Dendritic cell treated with granulocyte-macrophage colony-stimulating factor and Interleukin-4, amounts not matched to agents 40 ng/mL and 50 ng/mL, for 4 days (primary cell): ENCODE measurements at regions not wholly inside any gene's neighbourhood (a gene's known extent, or its start where the extent isn't known, plus 50 kb on each side); places are given as distances from the start of the nearest gene placed in this dataset.

Experiments used
- H3K27ac Mint-ChIP-seq: one replicate; pipeline ENCODE4 v1.8.0; 2022; ENCODE audit warnings: mild to moderate bottlenecking, mixed read lengths
- H3K27me3 Mint-ChIP-seq: one replicate; pipeline ENCODE4 v1.8.0; 2022; ENCODE audit warnings: mild to moderate bottlenecking, mixed read lengths
- H3K36me3 Mint-ChIP-seq: one replicate; pipeline ENCODE4 v1.8.0; 2022; ENCODE audit warnings: low read depth, mixed read lengths
- H3K4me1 Mint-ChIP-seq: one replicate; pipeline ENCODE4 v1.8.0; 2022; ENCODE audit warnings: low read depth, mixed read lengths
- H3K4me3 Mint-ChIP-seq: one replicate; pipeline ENCODE4 v1.8.0; 2022; ENCODE audit warnings: mild to moderate bottlenecking, moderate library complexity, mixed read lengths
- H3K9me3 Mint-ChIP-seq: one replicate; pipeline ENCODE4 v1.8.0; 2022; ENCODE audit warnings: mixed read lengths
- intact Hi-C: fragments of 100-400 bp; cut with micrococcal nuclease; formaldehyde crosslinking; loops from one replicate; pipeline ENCODE4 v1.15.0; 2022

DNA sequence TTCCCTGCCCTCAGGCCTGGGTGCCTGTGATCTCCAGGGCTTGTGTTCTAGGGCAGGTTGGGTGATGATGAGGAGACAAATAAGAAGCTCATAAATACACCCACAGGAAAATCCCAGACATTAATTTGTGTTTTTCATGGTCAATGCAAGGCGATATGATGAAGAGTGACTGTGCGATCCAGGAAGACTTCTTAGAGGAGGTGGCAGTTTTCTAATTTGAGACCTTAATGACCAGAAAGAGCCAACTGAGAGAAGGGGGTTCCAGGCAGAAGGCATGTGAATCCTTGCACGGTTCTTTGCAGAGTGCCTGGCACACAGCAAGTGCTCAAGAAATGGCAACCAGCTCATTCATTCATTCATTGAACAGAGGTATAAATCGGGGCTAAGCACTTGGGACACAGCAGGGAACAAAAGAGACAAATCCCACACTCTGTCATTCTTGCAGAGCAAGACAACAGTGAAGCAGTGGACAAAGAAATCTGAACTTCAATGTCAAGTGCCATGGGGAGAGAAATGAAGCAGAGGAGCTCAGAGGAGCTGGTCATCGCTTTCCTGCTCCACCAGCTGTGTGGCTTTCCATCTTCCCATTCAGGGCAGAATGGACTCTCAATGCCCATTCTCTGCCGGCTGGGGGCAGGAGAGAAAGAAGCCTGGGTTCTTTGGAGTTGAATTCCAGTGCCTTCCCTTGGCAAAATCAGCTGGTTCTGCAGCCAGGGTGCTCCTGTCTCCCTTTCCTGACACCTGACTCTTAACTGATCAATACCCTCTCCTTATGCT, 128.3 kb downstream of the AACS start:
- H3K9me3 Mint-ChIP-seq = no peaks in the 10 kb centered on the region

DNA sequence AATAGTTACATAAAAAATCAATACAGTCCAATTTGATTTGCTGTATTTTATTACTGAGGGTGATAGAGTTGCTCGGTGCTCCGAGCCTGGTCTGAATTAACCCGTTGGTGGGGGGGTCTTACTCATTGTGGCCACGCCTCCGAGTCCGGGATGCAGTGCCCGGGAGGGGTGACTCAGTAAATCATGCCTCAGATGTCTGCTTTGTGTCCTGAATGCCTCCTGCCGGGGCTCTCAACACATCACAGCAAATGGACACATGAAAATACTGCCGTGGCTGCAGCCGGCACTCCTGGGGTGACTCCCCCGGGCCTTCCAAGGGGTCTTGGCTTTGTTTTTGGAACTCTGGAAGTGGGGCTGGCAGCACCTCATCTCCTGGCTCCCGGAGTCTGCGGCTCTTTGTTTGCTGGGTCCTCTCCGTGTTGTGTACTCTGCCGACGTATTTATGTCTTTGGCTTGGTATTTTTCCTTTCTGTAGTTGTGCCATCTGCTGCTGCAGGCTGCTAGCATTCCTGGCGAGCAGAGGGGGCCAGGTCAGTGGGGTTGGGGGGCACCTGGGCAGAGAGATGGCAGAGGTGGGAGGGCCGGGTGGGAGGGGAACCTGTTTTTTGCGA, 129.0 kb downstream of the AACS start:
- H3K27ac Mint-ChIP-seq = no peak overlapping the region
- no peaks in the 10 kb centered on the region for H3K4me1 Mint-ChIP-seq
- intact Hi-C loops = no loop called here
- H3K4me3 Mint-ChIP-seq = no peak overlapping the region
- H3K9me3 Mint-ChIP-seq = no peaks in the 10 kb centered on the region
- peaks cover 61% of the 10 kb centered on the region for H3K27me3 Mint-ChIP-seq
- no peaks in the 10 kb centered on the region for H3K36me3 Mint-ChIP-seq

More for the DNA sequence above, 128.3 kb downstream of the AACS start:
- intact Hi-C loops = no loop called here
- no peaks in the 10 kb centered on the region for H3K4me1 Mint-ChIP-seq
- H3K36me3 Mint-ChIP-seq = no peaks in the 10 kb centered on the region
- H3K27ac Mint-ChIP-seq = no peak overlapping the region
- H3K4me3 Mint-ChIP-seq = no peak overlapping the region
- H3K27me3 Mint-ChIP-seq = peaks cover 64% of the 10 kb centered on the region

DNA sequence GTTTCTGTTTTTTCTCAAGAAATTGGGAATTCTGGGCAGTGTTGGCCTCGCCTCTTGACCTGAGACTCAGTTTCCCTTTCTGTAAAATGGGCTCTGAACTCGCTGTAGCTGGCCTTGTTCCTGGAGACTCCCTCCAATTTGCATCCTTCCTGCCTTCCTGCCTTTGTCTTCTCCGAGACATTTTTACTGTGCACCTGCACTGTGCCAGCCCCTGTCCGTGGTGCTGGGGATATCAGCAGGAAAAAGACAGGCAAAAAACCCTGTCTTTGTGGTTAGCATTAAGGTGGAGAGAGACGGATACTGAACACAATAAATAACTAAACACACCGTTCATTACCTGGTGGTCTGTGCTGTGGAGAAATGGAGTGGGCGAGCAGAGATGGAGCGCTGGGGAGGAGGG, 129.8 kb downstream of the AACS start:
- no peaks in the 10 kb centered on the region for H3K9me3 Mint-ChIP-seq
- intact Hi-C loops = no loop called here
- H3K27me3 Mint-ChIP-seq = peaks cover 55% of the 10 kb centered on the region
- H3K4me1 Mint-ChIP-seq = no peaks in the 10 kb centered on the region
- no peaks in the 10 kb centered on the region for H3K36me3 Mint-ChIP-seq
- no peak overlapping the region for H3K4me3 Mint-ChIP-seq
- H3K27ac Mint-ChIP-seq = no peak overlapping the region

DNA sequence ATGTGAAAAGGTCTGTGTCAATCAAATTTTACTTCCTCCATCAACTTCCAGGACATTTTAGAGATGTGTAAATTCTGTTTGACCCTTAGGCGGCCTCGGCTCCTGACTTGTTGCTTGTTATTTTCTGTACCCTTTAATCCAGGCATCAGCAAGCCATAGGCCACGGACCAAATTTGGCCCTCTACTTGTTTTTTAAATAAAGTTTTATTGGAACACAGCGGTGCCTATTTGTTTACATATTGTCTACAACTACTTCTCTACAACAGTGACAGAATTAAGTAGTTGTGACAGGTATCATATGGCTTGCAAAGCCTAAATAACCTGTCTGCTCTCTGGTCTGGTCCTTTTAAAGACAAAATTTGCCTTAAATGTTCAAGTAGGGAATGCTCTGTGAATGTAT, 132.1 kb downstream of the AACS start:
- H3K4me1 Mint-ChIP-seq = peaks cover 5% of the 10 kb centered on the region
- H3K36me3 Mint-ChIP-seq = no peaks in the 10 kb centered on the region
- peaks cover 17% of the 10 kb centered on the region for H3K9me3 Mint-ChIP-seq
- no peak overlapping the region for H3K4me3 Mint-ChIP-seq
- no peak overlapping the region for H3K27ac Mint-ChIP-seq
- peaks cover 48% of the 10 kb centered on the region for H3K27me3 Mint-ChIP-seq
- intact Hi-C loops = no loop called here

DNA sequence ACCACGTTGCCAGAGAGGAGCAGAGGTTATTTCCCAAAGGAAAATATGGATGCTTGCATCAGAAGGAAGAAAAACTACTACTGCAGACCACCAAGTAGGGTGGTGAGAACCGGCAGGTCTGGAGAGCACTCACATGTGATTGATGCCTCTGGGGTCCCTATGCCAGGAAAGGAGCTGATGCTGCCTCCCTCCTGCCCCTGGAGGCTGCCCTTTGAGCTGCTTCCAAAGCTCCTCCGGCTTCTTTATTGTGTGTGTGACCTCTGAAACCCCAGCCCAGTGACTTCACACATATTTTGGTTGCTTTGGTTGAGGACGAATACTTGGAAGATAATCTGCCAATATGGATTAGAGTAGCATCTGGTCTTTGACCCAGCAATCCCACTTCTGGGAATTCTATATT, 133.4 kb downstream of the AACS start:
- Mint-ChIP-seq H3K27me3 (peaks cover 39% of the 10 kb centered on the region), H3K4me1 (peaks cover 10% of the 10 kb centered on the region), H3K4me3 (no peak overlapping the region), H3K36me3 (no peaks in the 10 kb centered on the region), H3K27ac (no peak overlapping the region), H3K9me3 (peaks cover 26% of the 10 kb centered on the region)
- intact Hi-C loops = no loop called here

DNA sequence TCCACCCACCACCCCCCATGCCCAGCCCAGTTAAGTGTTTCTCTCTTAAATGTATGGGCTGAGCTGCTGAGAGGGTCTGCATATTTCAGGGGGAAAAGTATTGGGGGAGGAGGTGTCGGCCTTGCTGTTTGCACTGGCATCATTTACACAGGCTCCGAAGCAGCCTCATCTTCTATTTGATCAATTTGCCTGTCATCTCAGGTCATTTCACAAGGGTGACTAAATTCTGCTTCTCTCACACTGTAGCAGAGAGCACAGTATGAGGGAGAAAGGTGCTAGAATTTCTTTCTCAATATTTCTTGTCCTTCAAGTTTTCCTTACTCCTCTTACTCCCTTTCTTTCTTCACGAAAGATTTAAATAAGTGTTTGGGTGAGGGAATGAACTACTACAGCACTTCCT, 135.9 kb downstream of the AACS start:
- Mint-ChIP-seq H3K27me3 (peaks cover 28% of the 10 kb centered on the region), H3K36me3 (no peaks in the 10 kb centered on the region), H3K9me3 (peaks cover 26% of the 10 kb centered on the region), H3K4me1 (peaks cover 10% of the 10 kb centered on the region), H3K27ac (no peak overlapping the region), H3K4me3 (no peak overlapping the region)
- intact Hi-C loops = no loop called here

DNA sequence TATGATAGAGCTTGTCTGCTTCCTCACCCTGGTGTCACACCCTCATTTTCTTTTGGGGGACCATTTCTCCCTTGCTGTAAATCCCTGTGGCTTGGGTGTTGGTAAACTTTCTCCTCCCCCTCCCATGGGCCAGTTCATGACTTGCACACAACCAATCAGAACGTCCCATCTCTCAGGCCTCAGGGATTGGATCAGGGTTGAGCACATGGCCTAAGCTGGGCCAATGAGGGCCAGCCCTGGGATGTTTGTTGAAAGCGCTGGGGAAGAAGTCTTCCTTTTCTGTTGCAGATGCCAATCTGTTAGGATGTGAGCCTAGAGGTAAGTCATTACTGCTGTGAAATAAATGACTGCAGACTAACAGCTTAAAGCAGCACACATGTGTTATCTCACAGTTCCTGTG, 136.7 kb downstream of the AACS start:
- intact Hi-C loops = no loop called here
- peaks cover 26% of the 10 kb centered on the region for H3K9me3 Mint-ChIP-seq
- H3K4me1 Mint-ChIP-seq = peaks cover 10% of the 10 kb centered on the region
- no peak overlapping the region for H3K4me3 Mint-ChIP-seq
- H3K27me3 Mint-ChIP-seq = peaks cover 29% of the 10 kb centered on the region
- no peaks in the 10 kb centered on the region for H3K36me3 Mint-ChIP-seq
- no peak overlapping the region for H3K27ac Mint-ChIP-seq

DNA sequence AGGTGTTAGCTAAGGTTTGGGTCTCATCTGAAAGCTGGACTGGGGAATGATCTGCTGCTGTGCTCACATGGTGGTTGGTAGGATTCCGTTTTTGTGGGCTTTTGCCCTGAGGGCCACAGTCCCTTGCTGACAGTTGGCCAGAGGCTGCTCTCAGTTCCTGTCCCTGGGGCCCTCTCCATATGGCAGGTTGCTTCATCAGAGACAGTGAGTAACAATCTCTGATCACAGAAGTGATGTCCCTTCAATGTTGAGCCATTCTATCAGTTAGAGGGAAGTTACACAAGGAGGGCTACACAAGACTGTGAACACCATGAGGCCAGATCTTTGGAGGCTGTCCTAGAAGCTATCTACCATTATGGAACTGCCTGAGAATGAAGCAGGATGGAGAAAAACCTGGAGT, 137.2 kb downstream of the AACS start:
- H3K27me3 Mint-ChIP-seq = peaks cover 28% of the 10 kb centered on the region
- peaks cover 26% of the 10 kb centered on the region for H3K9me3 Mint-ChIP-seq
- H3K36me3 Mint-ChIP-seq = no peaks in the 10 kb centered on the region
- peaks cover 10% of the 10 kb centered on the region for H3K4me1 Mint-ChIP-seq
- intact Hi-C loops = no loop called here
- no peak overlapping the region for H3K4me3 Mint-ChIP-seq
- H3K27ac Mint-ChIP-seq = no peak overlapping the region

DNA sequence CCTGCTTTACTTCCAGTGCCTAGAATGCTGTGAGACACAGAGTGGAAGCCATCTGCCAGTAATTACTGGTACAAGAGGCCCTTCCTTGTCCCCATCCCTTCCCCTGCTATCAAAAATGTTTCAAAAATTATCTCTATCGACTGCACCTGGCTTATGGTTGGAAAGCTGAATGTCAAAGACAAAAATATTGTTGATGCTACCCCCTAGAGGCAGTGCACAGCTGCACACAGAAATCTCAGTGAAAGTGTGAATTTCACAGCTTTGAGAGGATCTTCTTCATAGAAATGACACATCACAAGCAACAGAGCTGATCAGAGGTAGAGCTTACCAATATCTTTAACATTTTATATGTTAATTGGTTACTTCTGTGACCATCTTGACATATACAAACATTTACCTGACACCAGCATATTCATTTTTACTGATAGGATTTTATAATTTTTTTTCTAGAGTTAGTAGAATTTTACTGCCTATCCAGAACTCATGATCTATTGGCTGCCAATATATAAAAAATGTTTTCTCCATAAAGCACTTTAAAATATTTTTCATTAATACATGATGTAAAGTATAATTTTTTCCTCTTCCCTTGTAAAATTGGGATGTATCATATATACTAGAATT, 138.0 kb downstream of the AACS start:
- Mint-ChIP-seq H3K27me3 (peaks cover 30% of the 10 kb centered on the region), H3K9me3 (peaks cover 26% of the 10 kb centered on the region), H3K4me1 (peaks cover 10% of the 10 kb centered on the region), H3K27ac (no peak overlapping the region), H3K4me3 (no peak overlapping the region), H3K36me3 (no peaks in the 10 kb centered on the region)
- intact Hi-C loops = no loop called here

DNA sequence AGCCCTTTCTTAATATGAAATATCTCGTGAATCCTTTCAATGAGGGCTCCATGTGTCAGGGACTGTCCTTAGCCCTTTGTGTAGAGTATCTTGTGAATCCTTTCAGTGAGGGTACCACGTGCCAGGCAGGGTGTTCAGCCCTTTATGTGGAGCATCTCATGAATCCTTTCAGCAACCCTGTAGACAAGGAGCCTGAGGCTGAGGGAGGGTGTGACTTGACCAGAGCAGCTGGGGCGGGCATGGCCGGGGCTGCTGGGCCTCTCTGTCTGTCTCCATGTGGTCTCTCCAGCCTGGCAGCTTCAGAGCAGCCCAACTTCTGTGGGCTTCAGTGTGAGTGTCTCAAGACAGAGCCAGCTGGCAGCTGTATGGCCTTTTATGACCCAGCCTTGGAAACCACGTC, 140.2 kb downstream of the AACS start:
- H3K4me3 Mint-ChIP-seq = no peak overlapping the region
- H3K9me3 Mint-ChIP-seq = peaks cover 23% of the 10 kb centered on the region
- peaks cover 32% of the 10 kb centered on the region for H3K27me3 Mint-ChIP-seq
- intact Hi-C loops = no loop called here
- H3K36me3 Mint-ChIP-seq = no peaks in the 10 kb centered on the region
- peaks cover 10% of the 10 kb centered on the region for H3K4me1 Mint-ChIP-seq
- no peak overlapping the region for H3K27ac Mint-ChIP-seq

DNA sequence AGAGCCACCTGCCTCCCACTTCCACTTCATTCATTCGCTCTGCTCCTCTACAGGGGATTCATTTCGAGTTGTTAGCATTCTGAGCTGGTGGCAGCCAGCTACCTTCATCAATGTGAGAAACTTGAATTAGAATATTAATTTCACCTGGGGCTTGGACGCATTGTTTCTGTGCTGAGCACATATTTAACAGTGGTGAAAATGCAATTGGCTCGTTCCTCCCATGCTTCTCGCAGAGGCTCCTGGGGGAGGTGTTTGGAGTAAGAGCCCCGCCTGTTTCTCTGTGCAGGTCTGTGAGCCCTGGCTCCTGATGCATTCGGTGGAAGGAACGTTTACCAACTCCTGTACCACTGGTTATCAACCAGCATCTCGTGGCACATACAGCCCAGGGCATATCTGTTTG, 141.5 kb downstream of the AACS start:
- Mint-ChIP-seq H3K4me1 (peaks cover 10% of the 10 kb centered on the region), H3K4me3 (no peak overlapping the region), H3K27ac (no peak overlapping the region), H3K36me3 (no peaks in the 10 kb centered on the region), H3K27me3 (peaks cover 42% of the 10 kb centered on the region), H3K9me3 (peaks cover 15% of the 10 kb centered on the region)
- intact Hi-C loops = no loop called here

DNA sequence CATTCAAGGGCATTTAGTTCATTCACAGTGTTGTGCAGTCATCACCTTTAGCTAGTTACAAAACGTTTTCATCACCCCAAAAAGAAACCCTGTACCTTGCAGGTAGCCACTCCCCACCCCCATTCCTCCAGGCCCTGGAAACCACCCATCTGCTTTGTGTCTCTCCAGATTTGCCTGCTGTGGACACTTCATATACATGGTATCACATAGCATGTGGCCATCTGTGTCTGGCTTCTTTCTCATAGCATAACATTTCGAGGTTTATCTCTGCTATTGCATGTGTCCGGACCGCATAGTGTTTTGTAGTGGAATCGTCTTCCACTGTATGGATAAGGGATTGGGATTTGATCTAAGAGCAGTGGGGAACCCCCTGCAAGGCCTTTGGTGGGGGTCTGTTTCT, 143.1 kb downstream of the AACS start:
- H3K36me3 Mint-ChIP-seq = no peaks in the 10 kb centered on the region
- no peaks in the 10 kb centered on the region for H3K9me3 Mint-ChIP-seq
- peaks cover 46% of the 10 kb centered on the region for H3K27me3 Mint-ChIP-seq
- no peak overlapping the region for H3K27ac Mint-ChIP-seq
- no peaks in the 10 kb centered on the region for H3K4me1 Mint-ChIP-seq
- no peak overlapping the region for H3K4me3 Mint-ChIP-seq
- intact Hi-C loops = no loop called here

DNA sequence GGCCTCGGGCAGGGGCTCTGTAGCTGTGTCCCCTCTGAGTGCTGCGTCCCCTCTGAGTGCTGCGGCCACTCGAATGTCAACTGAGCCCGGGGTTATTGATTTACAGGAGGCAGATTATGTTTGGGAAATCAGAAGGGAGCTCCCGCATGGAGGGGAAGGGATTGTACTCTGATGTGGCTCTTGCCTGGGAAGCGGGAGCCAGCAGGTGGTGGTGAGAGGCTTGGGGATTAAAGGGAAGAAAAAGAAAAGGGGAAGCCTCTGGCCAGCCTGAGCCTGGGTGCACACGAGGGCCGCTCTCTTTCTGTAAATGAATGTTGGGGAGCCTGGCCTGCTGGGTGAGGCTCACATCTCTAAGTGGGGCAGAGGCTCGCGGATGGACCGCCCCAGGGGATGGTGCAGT, 143.7 kb downstream of the AACS start:
- Mint-ChIP-seq H3K36me3 (no peaks in the 10 kb centered on the region), H3K27ac (no peak overlapping the region), H3K4me3 (no peak overlapping the region), H3K4me1 (no peaks in the 10 kb centered on the region), H3K27me3 (peaks cover 50% of the 10 kb centered on the region), H3K9me3 (no peaks in the 10 kb centered on the region)
- intact Hi-C loops = no loop called here

DNA sequence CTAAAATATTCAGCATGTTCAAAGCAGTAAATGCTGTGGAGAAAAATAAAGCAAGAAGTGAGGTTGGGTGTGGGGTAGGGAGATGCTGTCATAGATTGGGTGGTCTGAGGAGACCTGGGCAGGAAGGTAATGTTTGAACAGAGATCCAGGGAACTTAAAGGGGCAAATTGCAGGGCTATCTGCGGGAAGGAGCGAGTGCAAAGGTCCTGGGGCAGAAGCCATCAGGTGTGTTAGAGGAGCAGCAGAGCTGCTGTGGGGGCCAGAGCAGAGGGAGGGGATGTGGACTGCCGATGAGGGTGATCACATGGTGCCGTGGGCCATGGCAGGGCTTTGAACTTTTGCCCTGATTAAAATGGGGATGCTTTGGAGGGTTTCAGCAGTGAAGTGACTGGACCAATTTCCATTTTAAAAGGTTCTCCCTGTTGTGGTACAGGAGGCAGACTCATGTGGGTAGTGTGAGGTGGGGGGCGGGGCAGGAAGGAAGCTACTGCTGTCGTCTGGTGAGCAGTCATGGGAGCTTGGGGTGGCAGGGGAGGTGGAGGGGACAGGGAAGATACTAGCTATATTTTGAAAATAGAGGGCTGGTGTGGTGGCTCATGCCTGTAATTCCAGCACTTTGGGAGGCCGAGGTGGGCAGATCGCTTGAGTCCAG, 145.0 kb downstream of the AACS start:
- Mint-ChIP-seq H3K27ac (no peak overlapping the region), H3K27me3 (peaks cover 58% of the 10 kb centered on the region), H3K9me3 (no peaks in the 10 kb centered on the region), H3K36me3 (no peaks in the 10 kb centered on the region), H3K4me3 (no peak overlapping the region), H3K4me1 (no peaks in the 10 kb centered on the region)
- intact Hi-C loops = no loop called here
